ENCODE measurements at regions not wholly inside any gene's neighbourhood (a gene's known extent, or its start where the extent isn't known, plus 50 kb on each side); places are given as distances from the start of the nearest gene placed in this dataset.

GRCh38 chr17:79150799-79151198 lies 76.2 kb downstream of the ENGASE start:
- no peaks in the 10 kb centered on the region for H3K27me3 ChIP-seq (ENCODE audit: low read length)
- H2AFZ ChIP-seq (ENCODE audit: low read length): no peak overlapping the region
- no peak for DNase-seq
- H3K9me3 ChIP-seq (ENCODE audit: low read length): no peaks in the 10 kb centered on the region
- no peaks in the 10 kb centered on the region for H3K9me2 ChIP-seq (replicated peaks; ENCODE audit: insufficient read depth, low read length)
- no peaks in the 10 kb centered on the region for H4K20me1 ChIP-seq (ENCODE audit: insufficient read depth, low read depth, low read length)
- no peaks in the 10 kb centered on the region for H3K4me1 ChIP-seq (ENCODE audit: low read length)
- H3K4me2 ChIP-seq (ENCODE audit: low read depth, low read length, poor library complexity, severe bottlenecking): no peak overlapping the region
- no peaks in the 10 kb centered on the region for H3K79me2 ChIP-seq (ENCODE audit: low read length)
- H3K4me3 ChIP-seq (ENCODE audit: low read length): no peak overlapping the region
- H3K27ac ChIP-seq (ENCODE audit: low read length): no peak overlapping the region
- H3K9ac ChIP-seq (ENCODE audit: low read length): no peak overlapping the region
- no peaks in the 10 kb centered on the region for H3K36me3 ChIP-seq (ENCODE audit: insufficient read depth, low read length)

GRCh38 chr17:79150035-79150733 lies 75.6 kb downstream of the ENGASE start:
- Histone ChIP-seq H4K20me1 (ENCODE audit: insufficient read depth, low read depth, low read length) (no peaks in the 10 kb centered on the region), H3K9me3 (ENCODE audit: low read length) (no peaks in the 10 kb centered on the region), H3K36me3 (ENCODE audit: insufficient read depth, low read length) (no peaks in the 10 kb centered on the region), H3K9me2 (replicated peaks; ENCODE audit: insufficient read depth, low read length) (no peaks in the 10 kb centered on the region), H3K79me2 (ENCODE audit: low read length) (no peaks in the 10 kb centered on the region), H3K9ac (ENCODE audit: low read length) (no peak overlapping the region), H2AFZ (ENCODE audit: low read length) (no peak overlapping the region), H3K4me3 (ENCODE audit: low read length) (no peak overlapping the region), H3K27me3 (ENCODE audit: low read length) (no peaks in the 10 kb centered on the region), H3K4me1 (ENCODE audit: low read length) (no peaks in the 10 kb centered on the region), H3K27ac (ENCODE audit: low read length) (no peak overlapping the region), H3K4me2 (ENCODE audit: low read depth, low read length, poor library complexity, severe bottlenecking) (no peak overlapping the region)
- DNase-seq: no peak

GRCh38 chr17:79148584-79148983 lies 74.0 kb downstream of the ENGASE start:
- Histone ChIP-seq H3K4me3 (ENCODE audit: low read length) (no peak overlapping the region), H3K9ac (ENCODE audit: low read length) (no peak overlapping the region)

GRCh38 chr17:79147746-79148506 lies 73.3 kb downstream of the ENGASE start:
- Histone ChIP-seq H3K4me2 (ENCODE audit: low read depth, low read length, poor library complexity, severe bottlenecking) (no peak overlapping the region), H3K79me2 (ENCODE audit: low read length) (no peaks in the 10 kb centered on the region), H3K9me2 (replicated peaks; ENCODE audit: insufficient read depth, low read length) (no peaks in the 10 kb centered on the region), H3K36me3 (ENCODE audit: insufficient read depth, low read length) (no peaks in the 10 kb centered on the region), H3K4me1 (ENCODE audit: low read length) (no peaks in the 10 kb centered on the region), H3K9ac (ENCODE audit: low read length) (no peak overlapping the region), H4K20me1 (ENCODE audit: insufficient read depth, low read depth, low read length) (no peaks in the 10 kb centered on the region), H3K4me3 (ENCODE audit: low read length) (no peak overlapping the region), H2AFZ (ENCODE audit: low read length) (no peak overlapping the region), H3K27ac (ENCODE audit: low read length) (no peak overlapping the region), H3K9me3 (ENCODE audit: low read length) (no peaks in the 10 kb centered on the region), H3K27me3 (ENCODE audit: low read length) (no peaks in the 10 kb centered on the region)
- DNase-seq: no peak

More at GRCh38 chr17:79148584-79148983, 74.0 kb downstream of the ENGASE start:
- H3K4me2 ChIP-seq (ENCODE audit: low read depth, low read length, poor library complexity, severe bottlenecking): no peak overlapping the region
- H3K27ac ChIP-seq (ENCODE audit: low read length): no peak overlapping the region
- no peaks in the 10 kb centered on the region for H4K20me1 ChIP-seq (ENCODE audit: insufficient read depth, low read depth, low read length)
- no peaks in the 10 kb centered on the region for H3K36me3 ChIP-seq (ENCODE audit: insufficient read depth, low read length)
- H2AFZ ChIP-seq (ENCODE audit: low read length): no peak overlapping the region
- no peaks in the 10 kb centered on the region for H3K27me3 ChIP-seq (ENCODE audit: low read length)
- no peaks in the 10 kb centered on the region for H3K79me2 ChIP-seq (ENCODE audit: low read length)
- DNase-seq: no peak
- no peaks in the 10 kb centered on the region for H3K9me3 ChIP-seq (ENCODE audit: low read length)
- H3K9me2 ChIP-seq (replicated peaks; ENCODE audit: insufficient read depth, low read length): no peaks in the 10 kb centered on the region
- no peaks in the 10 kb centered on the region for H3K4me1 ChIP-seq (ENCODE audit: low read length)

- Histone ChIP-seq H3K9me3 (ENCODE audit: low read length) (no peaks in the 10 kb centered on the region), H3K27me3 (ENCODE audit: low read length) (no peaks in the 10 kb centered on the region), H3K4me2 (ENCODE audit: low read depth, low read length, poor library complexity, severe bottlenecking) (no peak overlapping the region), H3K79me2 (ENCODE audit: low read length) (no peaks in the 10 kb centered on the region), H3K36me3 (ENCODE audit: insufficient read depth, low read length) (no peaks in the 10 kb centered on the region), H3K9ac (ENCODE audit: low read length) (no peak overlapping the region), H3K4me3 (ENCODE audit: low read length) (no peak overlapping the region), H3K9me2 (replicated peaks; ENCODE audit: insufficient read depth, low read length) (no peaks in the 10 kb centered on the region), H3K27ac (ENCODE audit: low read length) (no peak overlapping the region), H2AFZ (ENCODE audit: low read length) (no peak overlapping the region), H4K20me1 (ENCODE audit: insufficient read depth, low read depth, low read length) (no peaks in the 10 kb centered on the region), H3K4me1 (ENCODE audit: low read length) (no peaks in the 10 kb centered on the region)
- no peak for DNase-seq
These were observed 71.9 kb downstream of the ENGASE start for GRCh38 chr17:79146562-79146961.

- no peaks in the 10 kb centered on the region for H3K9me2 ChIP-seq (replicated peaks; ENCODE audit: insufficient read depth, low read length)
- H3K27ac ChIP-seq (ENCODE audit: low read length): no peak overlapping the region
- H2AFZ ChIP-seq (ENCODE audit: low read length): no peak overlapping the region
- no peaks in the 10 kb centered on the region for H3K27me3 ChIP-seq (ENCODE audit: low read length)
- H3K4me1 ChIP-seq (ENCODE audit: low read length): no peaks in the 10 kb centered on the region
- H4K20me1 ChIP-seq (ENCODE audit: insufficient read depth, low read depth, low read length): no peaks in the 10 kb centered on the region; the same call in 1 of the 2 replicates
- H3K4me2 ChIP-seq (ENCODE audit: low read depth, low read length, poor library complexity, severe bottlenecking): no peak overlapping the region
- H3K9ac ChIP-seq (ENCODE audit: low read length): no peak overlapping the region
- no peaks in the 10 kb centered on the region for H3K36me3 ChIP-seq (ENCODE audit: insufficient read depth, low read length)
- no peaks in the 10 kb centered on the region for H3K79me2 ChIP-seq (ENCODE audit: low read length)
- no peak overlapping the region for H3K4me3 ChIP-seq (ENCODE audit: low read length)
- no peaks in the 10 kb centered on the region for H3K9me3 ChIP-seq (ENCODE audit: low read length)
- no peak for DNase-seq
These were observed 70.9 kb downstream of the ENGASE start for GRCh38 chr17:79145548-79145947.

- Histone ChIP-seq H4K20me1 (ENCODE audit: insufficient read depth, low read depth, low read length) (no peaks in the 10 kb centered on the region; the same call in 1 of the 2 replicates), H3K79me2 (ENCODE audit: low read length) (no peaks in the 10 kb centered on the region), H3K9me2 (replicated peaks; ENCODE audit: insufficient read depth, low read length) (no peaks in the 10 kb centered on the region), H3K36me3 (ENCODE audit: insufficient read depth, low read length) (no peaks in the 10 kb centered on the region), H2AFZ (ENCODE audit: low read length) (no peak overlapping the region), H3K4me3 (ENCODE audit: low read length) (no peak overlapping the region), H3K27me3 (ENCODE audit: low read length) (no peaks in the 10 kb centered on the region), H3K9ac (ENCODE audit: low read length) (no peak overlapping the region), H3K27ac (ENCODE audit: low read length) (no peak overlapping the region), H3K9me3 (ENCODE audit: low read length) (no peaks in the 10 kb centered on the region), H3K4me2 (ENCODE audit: low read depth, low read length, poor library complexity, severe bottlenecking) (no peak overlapping the region), H3K4me1 (ENCODE audit: low read length) (no peaks in the 10 kb centered on the region)
- DNase-seq: no peak
These were observed 69.5 kb downstream of the ENGASE start for GRCh38 chr17:79144133-79144532.

- Histone ChIP-seq H3K27me3 (ENCODE audit: low read length) (no peaks in the 10 kb centered on the region), H3K79me2 (ENCODE audit: low read length) (no peaks in the 10 kb centered on the region), H3K9me2 (replicated peaks; ENCODE audit: insufficient read depth, low read length) (no peaks in the 10 kb centered on the region), H3K4me1 (ENCODE audit: low read length) (no peaks in the 10 kb centered on the region), H3K27ac (ENCODE audit: low read length) (no peak overlapping the region), H3K36me3 (ENCODE audit: insufficient read depth, low read length) (no peaks in the 10 kb centered on the region), H3K9ac (ENCODE audit: low read length) (no peak overlapping the region), H3K4me2 (ENCODE audit: low read depth, low read length, poor library complexity, severe bottlenecking) (no peak overlapping the region), H2AFZ (ENCODE audit: low read length) (no peak overlapping the region), H3K4me3 (ENCODE audit: low read length) (no peak overlapping the region), H3K9me3 (ENCODE audit: low read length) (no peaks in the 10 kb centered on the region), H4K20me1 (ENCODE audit: insufficient read depth, low read depth, low read length) (no peaks in the 10 kb centered on the region; the same call in 1 of the 2 replicates)
- DNase-seq: no peak
These were observed 67.8 kb downstream of the ENGASE start for GRCh38 chr17:79142375-79142774.
